ENCODE measurements at regions not wholly inside any gene's neighbourhood (a gene's known extent, or its start where the extent isn't known, plus 50 kb on each side); places are given as distances from the start of the nearest gene placed in this dataset.

DNA sequence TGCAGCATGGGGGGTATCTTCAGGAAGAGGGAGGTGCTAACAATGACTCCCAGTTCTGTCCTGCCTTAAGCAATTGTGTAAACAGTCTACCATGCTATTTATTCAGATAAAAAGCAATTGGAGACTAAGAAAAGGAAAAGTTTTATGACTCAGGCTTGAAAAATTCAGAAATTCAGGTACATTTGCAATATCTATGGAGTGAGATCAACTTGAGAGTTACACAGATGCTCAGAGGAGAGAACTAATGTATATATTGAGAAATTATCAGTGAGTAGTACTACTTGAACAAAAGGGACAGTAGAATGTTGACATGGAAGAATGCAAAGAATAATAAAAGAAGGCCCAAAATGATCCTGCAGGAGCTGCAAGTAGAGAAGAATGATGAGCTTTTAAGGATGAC lies 277.6 kb upstream of the DACH1 start:
- Histone ChIP-seq H3K36me3 (replicated peaks in 1 of 2; ENCODE audit: control insufficient read depth in 1 of 2, insufficient read depth in 2 of 2, low read length in 2 of 2) (no peaks in the 10 kb centered on the region), H2AFZ (ENCODE audit: insufficient read depth, low read depth, low read length, poor library complexity, severe bottlenecking) (no peak overlapping the region), H3K9me3 (replicated peaks in 1 of 2; ENCODE audit: control insufficient read depth in 1 of 2, insufficient read depth in 1 of 2, low read length in 2 of 2) (no peaks in the 10 kb centered on the region), H3K4me3 (replicated peaks in 1 of 3; ENCODE audit: low read depth in 2 of 3, low read length in 3 of 3) (no peak overlapping the region), H3K27me3 (ENCODE audit: control insufficient read depth in 2 of 2, insufficient read depth in 2 of 2, low read length in 2 of 2) (no peaks in the 10 kb centered on the region), H3K79me2 (ENCODE audit: insufficient read depth, low read length) (no peaks in the 10 kb centered on the region), H4K20me1 (ENCODE audit: insufficient read depth, low read length) (no peaks in the 10 kb centered on the region), H3K9ac (ENCODE audit: insufficient read depth, low read length, poor library complexity, severe bottlenecking) (no peak overlapping the region), H3K4me2 (replicated peaks; ENCODE audit: extremely low read depth, low read length, poor library complexity, severe bottlenecking) (no peak overlapping the region), H3K27ac (ENCODE audit: low read depth in 1 of 2, low read length in 2 of 2) (no peak overlapping the region), H3K4me1 (ENCODE audit: control insufficient read depth in 1 of 2, insufficient read depth in 2 of 2, low read length in 2 of 2) (no peaks in the 10 kb centered on the region)
- TF ChIP-seq, protein P1, sequence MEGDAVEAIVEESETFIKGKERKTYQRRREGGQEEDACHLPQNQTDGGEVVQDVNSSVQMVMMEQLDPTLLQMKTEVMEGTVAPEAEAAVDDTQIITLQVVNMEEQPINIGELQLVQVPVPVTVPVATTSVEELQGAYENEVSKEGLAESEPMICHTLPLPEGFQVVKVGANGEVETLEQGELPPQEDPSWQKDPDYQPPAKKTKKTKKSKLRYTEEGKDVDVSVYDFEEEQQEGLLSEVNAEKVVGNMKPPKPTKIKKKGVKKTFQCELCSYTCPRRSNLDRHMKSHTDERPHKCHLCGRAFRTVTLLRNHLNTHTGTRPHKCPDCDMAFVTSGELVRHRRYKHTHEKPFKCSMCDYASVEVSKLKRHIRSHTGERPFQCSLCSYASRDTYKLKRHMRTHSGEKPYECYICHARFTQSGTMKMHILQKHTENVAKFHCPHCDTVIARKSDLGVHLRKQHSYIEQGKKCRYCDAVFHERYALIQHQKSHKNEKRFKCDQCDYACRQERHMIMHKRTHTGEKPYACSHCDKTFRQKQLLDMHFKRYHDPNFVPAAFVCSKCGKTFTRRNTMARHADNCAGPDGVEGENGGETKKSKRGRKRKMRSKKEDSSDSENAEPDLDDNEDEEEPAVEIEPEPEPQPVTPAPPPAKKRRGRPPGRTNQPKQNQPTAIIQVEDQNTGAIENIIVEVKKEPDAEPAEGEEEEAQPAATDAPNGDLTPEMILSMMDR (IDR thresholded peaks at IDR 0.05): no peak
- Mint-ChIP-seq H3K4me1 (no peaks in the 10 kb centered on the region), H3K4me3 (no peak overlapping the region), H3K27me3 (ENCODE audit: low read depth in 3 of 3) (no peaks in the 10 kb centered on the region), H3K36me3 (no peaks in the 10 kb centered on the region), H3K27ac (no peak overlapping the region), H3K9me3 (peaks cover 0 to 6% (median 0%) of the 10 kb centered on the region in 7 donors)
- no peak for DNase-seq
- intact Hi-C loops (cut with micrococcal nuclease): no loop called here

DNA sequence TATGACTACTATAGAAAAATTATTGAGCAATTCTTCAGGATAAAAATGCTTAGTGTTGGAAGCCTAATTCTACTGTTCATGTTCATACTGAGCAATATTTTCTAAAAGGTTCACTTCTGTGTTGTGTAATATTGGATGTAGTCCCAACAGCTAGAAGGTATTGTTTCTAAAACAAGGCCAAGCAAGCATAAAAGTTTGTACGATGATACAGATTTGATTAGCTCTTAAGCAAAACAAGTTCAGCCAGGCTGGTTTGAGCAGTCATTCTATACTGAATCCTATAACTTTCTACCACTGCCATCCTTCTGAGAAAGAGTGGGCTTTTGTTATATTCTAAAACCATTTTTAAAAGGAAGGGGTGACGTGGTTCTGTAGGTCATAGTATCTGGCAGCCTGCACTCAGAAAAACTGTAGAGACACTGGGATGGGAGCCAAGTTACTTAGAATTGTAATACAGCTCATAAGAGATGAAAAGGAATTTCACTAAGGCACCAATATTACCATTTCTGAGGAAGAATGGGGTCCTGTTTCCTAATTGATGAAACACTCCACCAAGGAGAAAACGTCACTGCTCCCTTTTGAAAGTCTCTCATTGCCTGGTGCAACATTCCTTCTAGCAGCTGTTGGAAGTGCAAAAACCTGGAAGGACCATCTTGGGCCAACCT lies 275.0 kb upstream of the DACH1 start:
- Histone ChIP-seq H3K27ac (ENCODE audit: low read depth in 1 of 2, low read length in 2 of 2) (no peak overlapping the region), H2AFZ (ENCODE audit: insufficient read depth, low read depth, low read length, poor library complexity, severe bottlenecking) (no peak overlapping the region), H3K9ac (ENCODE audit: insufficient read depth, low read length, poor library complexity, severe bottlenecking) (no peak overlapping the region), H3K79me2 (ENCODE audit: insufficient read depth, low read length) (no peaks in the 10 kb centered on the region), H3K36me3 (replicated peaks in 1 of 2; ENCODE audit: control insufficient read depth in 1 of 2, insufficient read depth in 2 of 2, low read length in 2 of 2) (no peaks in the 10 kb centered on the region), H3K4me1 (ENCODE audit: control insufficient read depth in 1 of 2, insufficient read depth in 2 of 2, low read length in 2 of 2) (no peaks in the 10 kb centered on the region), H3K4me3 (replicated peaks in 1 of 3; ENCODE audit: low read depth in 2 of 3, low read length in 3 of 3) (no peak overlapping the region), H3K27me3 (ENCODE audit: control insufficient read depth in 2 of 2, insufficient read depth in 2 of 2, low read length in 2 of 2) (no peaks in the 10 kb centered on the region), H3K4me2 (replicated peaks; ENCODE audit: extremely low read depth, low read length, poor library complexity, severe bottlenecking) (no peak overlapping the region), H3K9me3 (replicated peaks in 1 of 2; ENCODE audit: control insufficient read depth in 1 of 2, insufficient read depth in 1 of 2, low read length in 2 of 2) (no peaks in the 10 kb centered on the region), H4K20me1 (ENCODE audit: insufficient read depth, low read length) (no peaks in the 10 kb centered on the region)
- no peak overlapping the region for H3K27ac Mint-ChIP-seq
- intact Hi-C loops (cut with micrococcal nuclease): no loop called here
- H3K4me1 Mint-ChIP-seq: no peaks in the 10 kb centered on the region
- WGBS (ENCODE audit: insufficient coverage): 88% methylated on average over 1 of the region's 3 CpGs
- H3K36me3 Mint-ChIP-seq: no peaks in the 10 kb centered on the region
- H3K9me3 Mint-ChIP-seq: peaks cover 0 to 4% (median 0%) of the 10 kb centered on the region in 7 donors
- no peak overlapping the region for H3K4me3 Mint-ChIP-seq
- TF ChIP-seq, protein P1 (IDR thresholded peaks at IDR 0.05): no peak
- no peak for DNase-seq
- no peaks in the 10 kb centered on the region for H3K27me3 Mint-ChIP-seq (ENCODE audit: low read depth in 3 of 3)

All from CD14-positive monocyte (primary cell).